ENCODE measurements at regions not wholly inside any gene's neighbourhood (a gene's known extent, or its start where the extent isn't known, plus 50 kb on each side); places are given as distances from the start of the nearest gene placed in this dataset.

DNA sequence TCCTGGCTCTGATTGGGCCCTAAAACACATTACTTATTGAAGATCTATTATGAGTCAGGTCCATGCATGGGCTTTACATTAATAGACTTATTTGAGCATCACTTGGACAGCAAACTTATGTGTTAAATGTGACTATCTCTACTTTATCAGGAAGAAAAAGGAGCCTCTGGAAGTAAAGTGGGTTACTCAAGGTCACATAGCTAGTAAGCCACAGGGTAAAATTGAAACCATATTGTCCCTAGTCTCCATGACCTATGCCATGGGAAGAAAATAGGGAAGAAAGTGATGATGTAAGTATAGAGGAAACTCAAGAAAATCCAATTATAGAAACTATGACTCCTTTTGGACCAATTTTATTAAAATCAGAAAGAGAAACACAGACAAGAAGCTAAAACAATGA lies 555.3 kb downstream of the NUF2 start:
- TF ChIP-seq, protein P1, sequence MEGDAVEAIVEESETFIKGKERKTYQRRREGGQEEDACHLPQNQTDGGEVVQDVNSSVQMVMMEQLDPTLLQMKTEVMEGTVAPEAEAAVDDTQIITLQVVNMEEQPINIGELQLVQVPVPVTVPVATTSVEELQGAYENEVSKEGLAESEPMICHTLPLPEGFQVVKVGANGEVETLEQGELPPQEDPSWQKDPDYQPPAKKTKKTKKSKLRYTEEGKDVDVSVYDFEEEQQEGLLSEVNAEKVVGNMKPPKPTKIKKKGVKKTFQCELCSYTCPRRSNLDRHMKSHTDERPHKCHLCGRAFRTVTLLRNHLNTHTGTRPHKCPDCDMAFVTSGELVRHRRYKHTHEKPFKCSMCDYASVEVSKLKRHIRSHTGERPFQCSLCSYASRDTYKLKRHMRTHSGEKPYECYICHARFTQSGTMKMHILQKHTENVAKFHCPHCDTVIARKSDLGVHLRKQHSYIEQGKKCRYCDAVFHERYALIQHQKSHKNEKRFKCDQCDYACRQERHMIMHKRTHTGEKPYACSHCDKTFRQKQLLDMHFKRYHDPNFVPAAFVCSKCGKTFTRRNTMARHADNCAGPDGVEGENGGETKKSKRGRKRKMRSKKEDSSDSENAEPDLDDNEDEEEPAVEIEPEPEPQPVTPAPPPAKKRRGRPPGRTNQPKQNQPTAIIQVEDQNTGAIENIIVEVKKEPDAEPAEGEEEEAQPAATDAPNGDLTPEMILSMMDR (IDR thresholded peaks at IDR 0.05), result no peak
- no peak for TF ChIP-seq POLR2A (IDR thresholded peaks at IDR 0.05)

All from heart left ventricle (tissue), 13 donors.